Glutamatergic neuron (in vitro differentiated cells): ENCODE measurements at regions not wholly inside any gene's neighbourhood (a gene's known extent, or its start where the extent isn't known, plus 50 kb on each side); places are given as distances from the start of the nearest gene placed in this dataset.

Experiments
- DNase-seq: peaks from one replicate; pipeline ENCODE4 v3.0.0; 2022
- H3K27ac Mint-ChIP-seq: one replicate; pipeline ENCODE4 v1.8.0; 2020; ENCODE audit warnings: mild to moderate bottlenecking, mixed read lengths, inconsistent platforms; ENCODE audit not compliant: unreplicated experiment
- H3K27me3 Mint-ChIP-seq: one replicate; pipeline ENCODE4 v1.8.0; 2020; ENCODE audit warnings: mild to moderate bottlenecking, moderate library complexity, mixed read lengths, inconsistent platforms; ENCODE audit not compliant: unreplicated experiment
- H3K36me3 Mint-ChIP-seq: one replicate; pipeline ENCODE4 v1.8.0; 2020; ENCODE audit warnings: mild to moderate bottlenecking, mixed read lengths, inconsistent platforms; ENCODE audit not compliant: unreplicated experiment
- H3K4me1 Mint-ChIP-seq: one replicate; pipeline ENCODE4 v1.8.0; 2020; ENCODE audit warnings: mild to moderate bottlenecking, low read depth, mixed read lengths, inconsistent platforms; ENCODE audit not compliant: unreplicated experiment
- H3K4me3 Mint-ChIP-seq: one replicate; pipeline ENCODE4 v1.8.0; 2020; ENCODE audit warnings: mild to moderate bottlenecking, mixed read lengths, inconsistent platforms; ENCODE audit not compliant: unreplicated experiment
- H3K9me3 Mint-ChIP-seq: one replicate; pipeline ENCODE4 v1.8.0; 2020; ENCODE audit warnings: mild to moderate bottlenecking, moderate library complexity, mixed read lengths, inconsistent platforms; ENCODE audit not compliant: unreplicated experiment
- CTCF ChIP-seq: fragments of 200-600 bp; sonication (generic); IDR thresholded peaks from one replicate; pipeline ENCODE4 v1.5.0; 2021; ENCODE audit not compliant: partially characterized antibody, unreplicated experiment

GRCh38 chr19:56894626-56895025 is 54.1 kb upstream of the PEG3 start:
- no peak for DNase-seq
- no peaks in the 10 kb centered on the region for H3K27me3 Mint-ChIP-seq
- H3K36me3 Mint-ChIP-seq, result peaks cover 10% of the 10 kb centered on the region
- H3K27ac Mint-ChIP-seq, result no peak overlapping the region
- H3K9me3 Mint-ChIP-seq, result peaks cover 11% of the 10 kb centered on the region
- no peak for TF ChIP-seq CTCF
- no peak overlapping the region for H3K4me3 Mint-ChIP-seq
- no peaks in the 10 kb centered on the region for H3K4me1 Mint-ChIP-seq

GRCh38 chr19:56896095-56896494 is 55.6 kb upstream of the PEG3 start:
- Mint-ChIP-seq H3K4me3 (no peak overlapping the region), H3K9me3 (peaks cover 17% of the 10 kb centered on the region), H3K27me3 (no peaks in the 10 kb centered on the region), H3K27ac (no peak overlapping the region), H3K4me1 (no peaks in the 10 kb centered on the region), H3K36me3 (peaks cover 5% of the 10 kb centered on the region)
- DNase-seq, result no peak
- no peak for TF ChIP-seq CTCF

GRCh38 chr19:56899943-56900342 is 59.4 kb upstream of the PEG3 start:
- TF ChIP-seq CTCF, result no peak

GRCh38 chr19:56900573-56901097 is 60.1 kb upstream of the PEG3 start:
- Mint-ChIP-seq H3K9me3 (peaks cover 17% of the 10 kb centered on the region), H3K4me3 (no peak overlapping the region), H3K4me1 (no peaks in the 10 kb centered on the region), H3K36me3 (peaks cover 5% of the 10 kb centered on the region), H3K27me3 (no peaks in the 10 kb centered on the region), H3K27ac (no peak overlapping the region)
- TF ChIP-seq CTCF, result no peak
- no peak for DNase-seq

More at GRCh38 chr19:56899943-56900342, 59.4 kb upstream of the PEG3 start:
- H3K9me3 Mint-ChIP-seq, result peaks cover 17% of the 10 kb centered on the region
- H3K27me3 Mint-ChIP-seq, result no peaks in the 10 kb centered on the region
- H3K36me3 Mint-ChIP-seq, result peaks cover 5% of the 10 kb centered on the region
- H3K4me1 Mint-ChIP-seq, result no peaks in the 10 kb centered on the region
- no peak overlapping the region for H3K4me3 Mint-ChIP-seq
- no peak overlapping the region for H3K27ac Mint-ChIP-seq
- DNase-seq, result no peak

GRCh38 chr19:56905631-56906150 is 65.2 kb upstream of the PEG3 start:
- H3K27ac Mint-ChIP-seq, result no peak overlapping the region
- no peaks in the 10 kb centered on the region for H3K36me3 Mint-ChIP-seq
- no peak for TF ChIP-seq CTCF
- H3K4me3 Mint-ChIP-seq, result no peak overlapping the region
- H3K27me3 Mint-ChIP-seq, result no peaks in the 10 kb centered on the region
- peaks cover 14% of the 10 kb centered on the region for H3K9me3 Mint-ChIP-seq
- no peak for DNase-seq
- no peaks in the 10 kb centered on the region for H3K4me1 Mint-ChIP-seq
